ENCODE measurements at regions not wholly inside any gene's neighbourhood (a gene's known extent, or its start where the extent isn't known, plus 50 kb on each side); places are given as distances from the start of the nearest gene placed in this dataset.

DNA sequence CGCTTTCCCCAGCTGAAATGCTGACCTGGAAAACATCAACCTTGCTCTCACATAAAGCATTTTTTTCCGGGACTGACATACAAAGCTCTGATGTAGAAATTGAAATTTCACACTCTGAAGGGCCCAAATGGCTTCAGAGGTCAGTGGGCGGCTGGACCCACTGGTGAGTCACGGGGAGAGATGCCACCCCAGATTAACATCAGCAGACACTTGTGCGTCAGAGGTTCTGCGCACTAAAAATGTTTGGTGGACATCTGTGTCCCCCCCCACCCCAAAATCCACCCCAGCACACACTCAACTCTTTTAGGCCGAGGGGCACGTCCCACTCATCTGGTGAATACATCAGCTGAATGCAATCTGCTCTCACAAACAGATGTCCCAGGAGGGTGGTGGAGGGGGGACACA lies 208.9 kb downstream of the ASB1 start:
- 72 to 81% (median 75%) methylated on average over 6 to 8 of the region's 8 CpGs for WGBS, 4 donors
- Histone ChIP-seq H3K9me3 (no peaks in the 10 kb centered on the region), H3K36me3 (no peaks in the 10 kb centered on the region), H3K4me1 (peaks cover 0 to 3% (median 0%) of the 10 kb centered on the region in 12 donors), H3K4me3 (no peak overlapping the region), H3K27ac (no peak overlapping the region), H3K27me3 (no peaks in the 10 kb centered on the region)
- intact Hi-C loops (cut with DNase I), result no loop called here
- TF ChIP-seq CTCF (IDR thresholded peaks at IDR 0.05) (no peak), POLR2A (IDR thresholded peaks at IDR 0.05) (no peak)
- DNase-seq (no peak), ATAC-seq (no peak)

GRCh38 chr2:238636269-238637073 lies 209.7 kb downstream of the ASB1 start:
- WGBS, 4 donors, result 79 to 82% (median 81%) methylated on average over 23 of the region's 23 CpGs
- intact Hi-C loops (cut with DNase I), result no loop called here
- ATAC-seq, result no peak

DNA sequence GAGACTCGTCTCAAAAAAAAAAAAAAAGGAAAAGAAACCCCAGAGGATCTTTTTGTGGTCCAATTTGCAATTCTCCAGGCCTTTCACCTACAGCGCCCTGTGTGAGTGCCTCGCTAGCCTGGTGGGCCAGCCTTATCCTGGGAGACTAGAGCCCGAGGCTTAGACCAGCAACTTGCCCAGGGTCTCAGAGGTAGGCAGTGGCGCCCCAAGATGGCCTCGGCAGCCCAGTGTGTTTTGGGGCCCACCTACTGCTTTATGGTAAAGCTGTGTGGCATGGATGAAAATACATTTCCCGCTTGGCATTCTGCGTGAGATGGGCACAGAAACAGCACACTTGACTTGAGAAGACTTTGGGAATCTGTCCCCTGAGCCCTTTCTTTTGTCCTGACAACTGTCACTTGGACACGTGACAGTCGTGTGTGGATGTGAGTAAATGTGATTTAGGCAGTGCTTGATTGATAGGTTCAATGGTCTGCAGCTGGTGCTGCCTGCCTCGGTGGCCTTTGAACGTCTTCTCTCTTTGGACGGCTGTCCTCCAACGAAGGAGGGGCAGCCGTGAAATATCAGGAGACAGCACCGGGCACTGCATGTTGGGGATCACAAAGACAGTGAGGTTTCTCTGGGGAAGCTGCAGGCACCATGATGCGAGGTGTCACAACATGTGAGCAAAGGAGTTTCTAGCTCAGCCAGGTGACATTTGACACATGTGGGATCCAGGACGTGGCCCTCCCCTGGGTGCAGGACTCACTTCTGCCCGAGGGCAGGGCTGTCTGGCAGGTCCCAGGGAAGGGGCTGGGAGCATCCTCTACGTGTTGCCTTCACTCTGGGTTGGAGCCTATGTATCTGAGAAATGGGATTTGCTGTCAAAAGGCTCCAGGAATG lies 209.5 kb upstream of the TWIST2 start:
- H3K9me3 ChIP-seq, result no peaks in the 10 kb centered on the region
- no peaks in the 10 kb centered on the region for H3K36me3 ChIP-seq
- TF ChIP-seq CTCF (IDR thresholded peaks at IDR 0.05) (no peak), POLR2A (IDR thresholded peaks at IDR 0.05) (no peak)
- H3K27me3 ChIP-seq, result no peaks in the 10 kb centered on the region
- ATAC-seq (no peak), DNase-seq (no peak)
- no peak overlapping the region for H3K4me3 ChIP-seq
- intact Hi-C loops (cut with DNase I), result no loop called here
- 78 to 82% (median 81%) methylated on average over 20 of the region's 20 CpGs for WGBS, 4 donors
- no peaks in the 10 kb centered on the region for H3K4me1 ChIP-seq
- H3K27ac ChIP-seq, result no peak overlapping the region

More at GRCh38 chr2:238636269-238637073, 209.7 kb downstream of the ASB1 start:
- no peak overlapping the region for H3K27ac ChIP-seq
- DNase-seq, result no peak
- H3K4me1 ChIP-seq, result peaks cover 0 to 3% (median 0%) of the 10 kb centered on the region in 12 donors
- no peaks in the 10 kb centered on the region for H3K36me3 ChIP-seq
- no peak overlapping the region for H3K4me3 ChIP-seq
- H3K27me3 ChIP-seq, result no peaks in the 10 kb centered on the region
- no peaks in the 10 kb centered on the region for H3K9me3 ChIP-seq
- TF ChIP-seq CTCF (IDR thresholded peaks at IDR 0.05), result no peak
- TF ChIP-seq POLR2A (IDR thresholded peaks at IDR 0.05), result no peak

GRCh38 chr2:238638982-238639628 lies 208.8 kb upstream of the TWIST2 start:
- DNase-seq (no peak), ATAC-seq (no peak)
- no peak for TF ChIP-seq POLR2A (IDR thresholded peaks at IDR 0.05)
- TF ChIP-seq CTCF (IDR thresholded peaks at IDR 0.05), result no peak

More at GRCh38 chr2:238638982-238639628, 208.8 kb upstream of the TWIST2 start:
- intact Hi-C loops (cut with DNase I), result no loop called here
- H3K4me3 ChIP-seq, result no peak overlapping the region
- H3K36me3 ChIP-seq, result no peaks in the 10 kb centered on the region
- no peaks in the 10 kb centered on the region for H3K27me3 ChIP-seq
- no peaks in the 10 kb centered on the region for H3K9me3 ChIP-seq
- no peak overlapping the region for H3K27ac ChIP-seq
- H3K4me1 ChIP-seq, result peaks cover 0 to 5% (median 0%) of the 10 kb centered on the region in 12 donors
- 79 to 83% (median 82%) methylated on average over 16 to 17 of the region's 17 CpGs for WGBS, 4 donors
